NCI-H82 (cell line): ENCODE measurements at regions not wholly inside any gene's neighbourhood (a gene's known extent, or its start where the extent isn't known, plus 50 kb on each side); places are given as distances from the start of the nearest gene placed in this dataset.
A peak's percentile ranks its signal among the peaks of the same experiment; 100 is the strongest.
"Not testable (repeated sequence)": the region's sequence is repeated elsewhere in the genome, so short reads cannot be mapped to it uniquely, and the experiment has no call there.

Experiments used
- DNase-seq: peaks from one replicate; lab custom pipeline; 2025; lab: John Stamatoyannopoulos, UW

DNA sequence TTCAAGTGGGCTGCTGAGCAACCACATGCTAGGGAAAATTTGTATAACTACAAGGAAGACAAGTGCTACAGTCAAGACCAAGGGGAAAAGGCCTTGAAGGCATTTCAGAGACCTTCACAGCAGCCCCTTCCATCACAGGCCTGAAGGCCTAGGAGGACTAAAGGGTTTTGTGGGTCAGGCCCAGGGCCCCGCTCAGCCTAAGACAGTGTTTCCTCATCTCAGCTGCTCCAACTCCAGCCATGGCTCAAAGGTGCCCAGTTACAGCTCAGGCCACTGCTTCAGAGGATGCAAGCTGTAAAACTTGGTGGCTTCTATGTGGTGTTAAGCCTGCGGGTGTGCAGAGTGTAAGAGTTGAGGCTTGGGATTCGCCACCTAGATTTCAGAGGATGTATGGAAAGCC is 260.5 kb downstream of the NXPE2 start:
- no peak for DNase-seq

DNA sequence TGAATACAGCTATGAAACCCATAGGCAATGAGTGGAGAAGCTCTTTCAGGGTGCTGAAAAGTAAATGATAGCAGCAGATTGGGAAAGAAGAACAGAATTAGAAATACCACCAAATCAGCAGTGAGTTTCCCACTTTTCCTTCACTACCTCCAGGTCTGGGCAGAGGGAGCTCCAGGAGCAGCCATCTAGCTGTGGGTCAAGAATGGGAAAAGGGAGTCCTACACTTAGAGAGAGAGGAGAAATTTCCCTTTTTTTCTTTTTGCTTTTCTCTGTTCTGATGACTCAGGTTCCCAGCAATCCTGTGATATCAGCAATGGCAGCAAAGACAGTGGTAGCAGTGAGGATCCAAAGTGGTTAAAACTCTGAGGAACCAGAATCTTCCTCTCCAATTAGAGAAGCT is 263.9 kb downstream of the NXPE2 start:
- no peak for DNase-seq

DNA sequence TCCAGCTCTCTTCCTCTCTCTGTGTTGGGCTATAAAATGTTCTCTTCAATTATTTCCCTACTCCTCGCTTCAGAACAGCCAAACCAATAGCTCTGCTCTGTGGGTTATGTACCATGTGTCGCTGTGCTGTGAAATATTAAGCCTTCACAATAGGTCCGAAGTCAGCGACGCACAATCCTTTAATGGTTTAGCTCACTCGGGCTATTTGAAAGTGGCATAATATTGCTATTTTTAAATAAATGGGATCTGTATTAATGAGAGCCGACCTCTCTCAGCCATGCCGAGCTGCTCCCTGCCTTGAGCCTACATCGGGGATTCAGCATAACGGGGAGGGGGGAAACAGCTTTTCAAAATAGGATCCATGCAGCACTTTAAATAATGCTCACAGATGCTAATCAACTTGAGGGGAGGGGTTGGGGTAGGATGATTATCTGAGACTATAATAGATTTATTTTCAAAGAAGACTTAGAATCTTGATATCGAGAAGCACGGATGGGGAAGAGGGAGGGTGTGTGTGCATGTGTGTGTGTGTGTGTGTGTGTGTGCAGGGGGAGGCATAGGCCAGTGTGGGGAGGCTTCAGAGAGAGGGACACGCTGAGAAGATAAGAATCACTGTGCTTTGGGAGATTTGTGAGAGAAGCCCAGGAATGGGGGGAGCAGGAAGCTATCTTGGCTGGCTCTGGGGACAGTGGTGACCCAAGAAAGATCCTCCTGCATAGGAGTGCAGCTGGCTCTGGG is 271.5 kb downstream of the NXPE2 start:
- peak; percentile 61 for DNase-seq

DNA sequence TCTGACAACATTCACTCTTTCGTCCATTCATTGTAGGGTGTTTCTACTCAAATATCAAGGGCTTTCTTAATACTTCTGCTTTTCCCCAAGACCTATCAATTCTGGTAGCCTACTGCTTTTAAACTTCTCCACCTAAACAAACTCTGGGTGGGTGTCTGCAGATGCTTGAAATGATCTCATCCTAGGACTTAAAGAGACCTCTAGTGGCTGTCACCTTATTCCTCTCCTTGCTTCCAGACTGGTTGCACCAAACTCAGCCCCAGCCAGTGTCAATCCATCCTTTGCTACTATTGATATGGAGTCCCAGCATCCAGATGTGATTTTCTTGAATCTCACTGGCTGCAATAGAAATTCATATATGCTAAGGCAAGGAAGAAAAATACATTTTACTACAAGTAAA is 274.7 kb downstream of the NXPE2 start:
- peak; percentile 69 for DNase-seq

DNA sequence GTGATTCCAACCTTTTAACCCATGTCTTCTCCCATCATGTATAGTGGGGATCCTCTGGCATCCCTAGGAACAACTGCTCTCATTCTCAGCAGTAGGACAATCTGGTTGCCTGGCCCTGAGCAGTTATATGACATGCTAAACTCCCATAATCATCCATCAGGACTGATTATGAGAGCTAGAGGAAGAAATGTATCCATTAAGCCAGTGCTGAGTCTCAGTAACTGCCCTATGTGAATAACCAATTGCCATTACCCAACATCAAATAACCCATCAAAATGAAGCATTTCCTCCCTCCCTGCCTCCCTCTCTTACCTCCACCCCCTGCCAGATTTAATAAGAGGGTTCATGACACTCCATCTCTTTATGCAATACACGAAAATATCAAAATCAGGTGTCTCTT is 277.6 kb downstream of the NXPE2 start:
- no peak for DNase-seq

DNA sequence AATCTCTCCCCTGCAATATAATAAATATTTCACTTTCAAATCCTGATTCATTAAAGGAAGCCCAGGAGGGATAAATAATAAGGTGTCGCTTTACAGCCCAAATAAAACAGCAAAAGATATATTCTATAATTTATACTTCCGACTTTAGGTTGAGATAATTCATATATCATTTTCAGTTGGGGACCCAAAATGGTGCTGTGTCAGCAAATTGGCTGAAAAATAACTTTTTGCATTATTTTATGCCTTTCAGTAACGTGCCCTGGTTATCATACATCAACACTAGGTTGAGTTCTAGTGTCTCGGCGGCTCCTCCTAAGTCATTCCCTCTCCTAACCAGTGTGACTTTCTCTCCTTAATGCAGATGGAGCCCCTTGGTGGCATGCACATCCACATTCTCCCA is 278.2 kb downstream of the NXPE2 start:
- no peak for DNase-seq

DNA sequence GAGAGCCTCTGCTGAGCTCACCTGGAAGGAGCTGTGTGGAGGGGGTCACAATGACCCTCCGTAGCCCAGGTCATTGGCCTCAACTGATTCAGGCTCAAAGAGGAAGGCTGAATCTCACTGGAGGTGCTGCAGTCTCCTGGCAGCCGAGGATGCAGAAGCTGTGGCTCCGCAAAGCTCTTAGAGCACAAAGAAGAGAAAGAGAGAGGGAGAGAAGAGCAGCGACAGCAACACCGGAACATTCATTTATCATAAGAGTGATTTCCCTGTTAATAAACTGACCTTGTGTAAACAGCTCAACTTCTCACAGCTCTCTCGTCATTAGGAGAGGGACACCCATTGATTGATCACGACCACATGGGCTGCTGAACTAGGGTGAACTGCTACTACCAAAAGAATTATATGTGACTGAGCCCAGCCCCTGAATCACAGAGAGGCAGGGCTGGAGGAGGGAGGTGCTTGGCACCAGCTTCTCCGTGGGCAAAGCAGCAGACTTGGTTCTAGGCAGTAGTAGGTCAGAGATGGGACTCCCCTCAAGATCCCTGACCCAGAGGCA is 281.7 kb downstream of the NXPE2 start:
- DNase-seq: no peak

DNA sequence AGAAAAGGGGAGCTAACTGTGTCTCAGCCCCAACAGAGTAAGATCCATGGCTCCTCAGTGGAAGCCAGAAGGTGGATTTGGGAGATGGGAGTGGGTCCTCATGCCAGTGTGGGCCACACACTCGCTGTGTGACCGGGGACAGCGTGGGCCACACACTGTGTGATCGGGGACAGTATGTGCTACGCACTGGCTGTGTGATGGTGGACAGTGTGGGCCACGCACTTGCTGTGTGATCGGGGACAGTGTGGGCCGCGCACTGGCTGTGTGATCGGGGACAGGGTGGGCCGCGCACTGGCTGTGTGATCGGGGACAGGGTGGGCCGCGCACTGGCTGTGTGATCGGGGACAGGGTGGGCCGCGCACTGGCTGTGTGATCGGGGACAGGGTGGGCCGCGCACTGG is 282.5 kb downstream of the NXPE2 start:
- DNase-seq: not testable (repeated sequence)

DNA sequence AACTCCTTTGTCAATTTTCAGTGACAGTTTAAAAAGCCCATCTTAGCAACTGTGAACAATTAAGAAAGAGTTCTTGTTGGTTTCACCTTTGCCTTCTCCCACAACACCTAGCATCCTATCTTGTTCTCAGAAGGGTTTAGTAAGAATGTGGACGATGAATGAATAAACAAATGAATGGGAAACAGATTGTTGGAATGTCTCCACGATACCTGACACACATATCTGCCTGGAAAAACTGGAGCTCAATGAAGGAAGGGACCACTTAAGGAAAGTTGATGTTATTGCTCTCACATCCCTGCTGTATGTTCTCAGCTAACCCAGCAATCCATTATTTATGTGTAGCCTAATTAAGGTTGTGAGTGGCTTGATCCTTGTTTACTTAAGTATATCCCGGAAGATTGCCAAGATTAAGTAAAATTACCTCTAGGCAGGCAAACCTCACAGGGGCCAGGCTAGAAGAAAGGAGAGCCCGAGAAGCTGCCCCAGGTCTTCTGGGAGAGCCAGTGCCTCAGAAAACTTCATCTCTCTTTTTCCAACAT is 286.4 kb downstream of the NXPE2 start:
- peak; percentile 34 for DNase-seq

DNA sequence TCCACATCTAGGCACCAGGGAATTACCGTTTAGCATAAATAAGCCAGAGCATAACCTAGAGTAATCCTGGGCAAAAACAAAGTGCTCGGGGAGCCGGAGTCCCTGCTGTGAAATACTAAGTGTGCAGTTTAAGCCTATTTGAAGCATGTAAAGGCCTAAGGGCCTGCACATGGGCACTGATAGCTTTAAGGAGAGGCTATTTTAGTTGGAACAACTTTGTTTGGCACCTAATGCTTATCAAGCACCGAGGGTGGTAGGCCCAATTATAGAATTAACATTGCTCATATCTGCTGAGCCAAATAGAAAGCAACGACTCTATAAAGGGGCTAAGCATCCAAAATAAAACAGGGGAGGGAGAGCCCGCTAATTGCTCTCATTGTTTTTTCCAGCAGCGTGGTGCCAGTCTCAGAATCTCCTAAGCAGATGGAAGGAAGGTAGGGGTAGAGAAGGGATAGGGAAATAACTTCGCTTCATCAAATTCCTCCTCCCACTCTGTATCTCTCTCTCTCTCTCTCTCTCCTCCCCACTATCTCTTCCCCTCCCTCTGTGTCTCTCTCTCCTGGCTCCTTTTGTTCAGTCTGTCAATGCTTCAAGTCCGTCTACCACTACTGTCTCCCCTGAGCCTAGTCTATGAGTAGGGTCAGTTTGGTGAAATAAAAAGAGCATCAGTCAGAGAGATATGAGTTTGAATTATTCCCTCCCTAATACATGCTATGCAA is 292.8 kb downstream of the NXPE2 start:
- DNase-seq: no peak

DNA sequence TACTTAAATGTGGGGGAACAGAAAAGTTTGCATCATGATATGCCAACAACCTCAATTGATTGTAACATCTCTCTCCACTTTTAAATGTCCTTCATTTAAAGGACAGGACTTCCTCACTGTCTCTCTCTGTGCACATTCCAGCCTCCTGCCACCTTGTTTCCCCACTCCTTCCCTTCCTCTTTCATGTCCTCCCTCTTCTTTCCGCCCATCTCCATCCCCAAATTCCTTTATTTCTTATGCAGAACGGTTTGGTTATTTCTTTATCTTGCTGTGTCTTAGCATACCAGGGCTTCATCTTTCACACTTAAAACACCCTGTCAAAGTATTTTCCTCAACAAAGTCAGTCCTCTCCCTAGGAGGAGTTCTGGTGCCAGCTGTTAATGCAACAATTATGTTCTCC is 293.8 kb downstream of the NXPE2 start:
- no peak for DNase-seq

DNA sequence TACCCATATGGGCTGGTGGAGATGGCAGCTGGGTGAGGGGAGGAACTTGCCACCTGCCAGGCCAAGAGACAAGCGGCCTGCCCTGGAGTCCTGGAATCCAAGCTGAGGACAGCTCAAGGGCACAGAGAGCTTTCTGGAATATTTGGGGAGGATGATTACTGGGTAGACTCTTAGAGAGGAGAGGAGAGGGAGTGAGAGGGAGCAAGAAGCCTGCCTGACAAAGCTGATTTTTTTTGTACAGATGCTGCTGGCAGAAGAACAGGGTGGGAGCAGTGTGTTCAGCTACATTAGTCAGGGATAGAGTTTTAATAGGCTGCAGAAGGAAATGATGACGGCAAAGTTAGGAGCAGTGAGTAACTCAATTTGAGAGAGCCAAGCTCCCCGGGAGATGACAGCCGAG is 299.3 kb downstream of the NXPE2 start:
- DNase-seq: no peak

DNA sequence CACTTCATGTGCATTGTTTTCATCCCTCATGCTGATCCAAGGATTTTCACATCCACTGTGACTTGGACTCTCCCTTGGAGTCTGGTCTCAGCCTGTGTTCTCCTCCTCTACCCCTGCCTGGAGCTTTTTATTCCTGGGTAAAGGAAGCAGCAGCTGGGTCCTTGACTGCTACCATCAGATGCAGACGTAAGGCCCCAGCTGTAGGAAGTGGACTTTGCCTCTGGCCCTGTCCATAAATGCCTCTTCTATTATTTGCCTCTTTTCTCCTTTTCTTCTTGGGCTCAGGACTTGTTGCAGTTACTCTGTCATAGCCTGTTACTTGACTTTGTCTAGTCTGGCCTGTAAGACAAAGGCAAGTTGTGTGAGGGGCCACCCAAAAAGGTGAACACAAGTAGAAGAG is 303.8 kb downstream of the NXPE2 start:
- DNase-seq: no peak

DNA sequence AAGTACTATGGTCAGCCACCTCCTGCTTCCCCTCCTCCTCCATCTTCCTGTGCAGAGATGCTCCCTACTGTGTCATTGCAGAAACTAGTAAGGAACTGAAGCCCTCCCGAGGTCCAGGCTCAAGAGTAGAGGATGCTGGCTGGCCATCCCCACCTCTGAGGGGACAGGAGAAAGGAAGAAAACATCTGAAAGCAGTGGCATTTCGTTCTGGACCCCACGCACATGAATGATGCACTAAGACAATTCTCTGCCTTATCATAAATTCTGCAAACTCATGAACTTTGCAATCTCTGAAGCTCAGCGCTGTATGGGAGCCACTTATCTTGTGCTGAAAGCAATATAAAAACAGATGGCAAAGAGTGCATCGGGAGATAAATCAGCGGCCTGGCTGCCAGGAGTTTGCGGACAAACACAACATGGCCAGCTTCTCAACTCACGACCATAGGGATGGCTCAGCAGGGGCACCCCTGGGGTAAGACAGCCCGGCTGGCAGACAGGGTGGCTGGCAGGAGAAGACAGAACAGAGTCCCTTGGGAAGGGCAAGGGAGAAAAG is 306.4 kb downstream of the NXPE2 start:
- no peak for DNase-seq

DNA sequence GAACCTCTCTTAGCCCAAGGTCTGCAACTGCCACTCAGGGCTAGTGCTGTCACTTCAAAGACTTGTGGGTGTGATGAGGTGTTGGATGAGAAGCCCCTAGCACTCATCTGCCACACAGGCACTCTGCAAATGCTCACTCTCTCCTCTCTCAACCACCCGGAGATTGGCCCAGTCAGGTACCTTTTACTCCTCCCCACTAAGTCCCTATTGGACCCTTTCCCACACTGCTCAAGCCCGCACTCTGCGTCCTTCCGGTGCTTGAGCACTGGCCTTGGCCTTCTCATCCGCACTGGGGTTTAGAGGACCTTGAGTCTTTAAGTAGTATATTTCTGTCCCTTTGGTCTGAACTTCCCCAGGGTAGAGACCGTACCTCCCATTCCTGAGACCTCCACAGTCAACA is 308.0 kb downstream of the NXPE2 start:
- DNase-seq: no peak

DNA sequence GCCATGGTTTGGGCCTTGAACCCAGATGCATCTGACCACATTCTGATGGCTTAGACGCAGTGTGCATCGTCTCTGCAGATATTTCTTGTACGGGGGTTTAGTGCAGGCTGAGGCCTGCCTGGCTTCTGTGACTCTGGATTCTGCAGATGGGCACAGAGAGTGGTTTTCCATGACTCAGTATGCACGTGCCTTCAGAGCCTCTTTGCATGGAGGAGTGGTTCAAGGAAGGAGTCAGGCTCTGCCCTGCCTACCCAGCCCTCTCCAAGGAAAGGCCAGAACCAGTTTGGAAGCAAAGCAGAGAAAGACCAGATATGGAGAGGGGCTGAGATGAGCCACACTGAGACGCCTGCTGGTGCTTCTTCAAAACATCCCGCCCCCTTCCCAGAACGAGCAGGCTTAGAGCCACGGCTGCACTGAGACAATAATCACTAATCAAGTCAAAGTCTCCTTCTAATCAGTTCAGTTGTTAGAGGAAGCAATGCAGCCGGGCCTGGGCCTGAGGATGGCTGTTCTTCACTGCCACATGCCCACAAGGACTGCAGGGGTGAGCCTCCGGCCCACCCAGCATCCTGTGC is 308.9 kb downstream of the NXPE2 start:
- DNase-seq: peak; percentile 53

DNA sequence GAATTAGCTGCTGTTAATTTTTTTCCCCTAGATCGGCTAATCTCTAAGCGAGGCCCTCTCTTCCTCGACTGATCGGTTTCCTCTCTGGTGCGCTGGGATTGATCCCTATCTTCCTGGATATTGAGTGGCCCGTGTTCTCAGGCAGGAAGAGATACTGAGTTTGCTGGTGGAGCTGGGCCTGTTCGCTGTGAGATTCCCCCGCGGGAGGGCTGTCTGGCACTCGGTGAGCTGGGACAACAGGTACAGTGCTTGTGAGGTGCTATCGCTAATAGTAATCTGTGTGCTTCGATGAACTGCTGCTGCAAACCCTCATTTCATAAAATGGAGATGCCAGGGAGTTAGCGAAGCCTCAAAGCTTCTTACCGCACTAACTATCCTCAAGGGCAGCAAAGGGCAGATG is 310.3 kb downstream of the NXPE2 start:
- no peak for DNase-seq

DNA sequence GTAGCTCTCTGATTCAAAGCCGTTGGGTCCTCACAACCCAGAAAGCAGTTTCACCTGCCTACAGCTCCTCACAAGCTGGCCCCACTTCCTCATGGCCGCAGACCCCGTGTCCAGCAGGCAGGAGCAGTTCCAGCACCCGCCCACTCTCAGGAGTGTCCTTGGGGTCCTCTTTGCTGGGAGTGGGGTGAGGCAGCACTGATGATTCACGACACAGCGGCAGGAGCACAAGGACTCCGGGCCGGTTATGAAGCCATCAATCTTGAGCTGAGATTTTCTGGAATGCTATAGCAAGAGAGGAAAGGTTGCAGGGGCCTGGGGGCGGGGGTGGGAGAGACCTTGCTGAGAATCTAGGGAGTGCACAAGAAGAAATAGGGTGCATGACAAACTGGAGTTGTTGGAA is 311.2 kb downstream of the NXPE2 start:
- DNase-seq: no peak

DNA sequence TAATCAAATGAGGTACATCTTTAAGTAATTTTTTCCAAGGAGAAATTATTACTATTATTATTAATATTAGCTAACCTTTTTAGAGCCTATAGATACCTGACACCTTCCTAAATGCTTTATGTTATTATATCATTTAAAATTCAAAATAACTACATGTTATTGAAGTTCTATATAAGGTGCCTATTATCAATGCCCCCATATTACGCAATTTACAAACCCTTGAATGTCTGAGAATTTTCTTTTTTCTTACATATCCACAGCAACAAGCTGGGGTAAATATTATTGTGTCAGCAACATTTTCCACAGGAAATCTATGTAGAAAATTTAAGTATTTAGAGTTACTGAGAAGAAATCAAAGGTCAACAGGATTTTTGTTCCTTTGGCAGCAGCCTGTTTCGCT is 327.3 kb downstream of the NXPE2 start:
- DNase-seq: no peak

DNA sequence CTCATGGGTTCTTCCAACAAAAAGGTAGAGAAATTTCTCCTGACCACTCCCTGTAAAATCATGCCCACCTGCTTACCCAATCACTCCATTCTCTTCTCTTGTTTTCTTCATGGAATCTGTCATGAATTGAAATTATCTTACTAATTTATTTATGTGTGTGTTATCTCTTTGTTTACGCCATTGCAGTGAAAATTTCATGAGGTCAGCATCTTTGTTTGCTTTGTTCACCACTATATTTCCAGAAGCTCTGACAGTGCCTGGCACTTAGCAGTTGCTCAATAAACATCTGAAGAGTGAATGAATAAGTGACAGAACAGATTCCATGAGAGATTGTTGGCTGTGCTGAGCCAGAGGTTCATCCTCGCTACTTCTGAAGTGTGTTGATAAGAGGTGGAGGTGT is 329.5 kb downstream of the NXPE2 start:
- no peak for DNase-seq

DNA sequence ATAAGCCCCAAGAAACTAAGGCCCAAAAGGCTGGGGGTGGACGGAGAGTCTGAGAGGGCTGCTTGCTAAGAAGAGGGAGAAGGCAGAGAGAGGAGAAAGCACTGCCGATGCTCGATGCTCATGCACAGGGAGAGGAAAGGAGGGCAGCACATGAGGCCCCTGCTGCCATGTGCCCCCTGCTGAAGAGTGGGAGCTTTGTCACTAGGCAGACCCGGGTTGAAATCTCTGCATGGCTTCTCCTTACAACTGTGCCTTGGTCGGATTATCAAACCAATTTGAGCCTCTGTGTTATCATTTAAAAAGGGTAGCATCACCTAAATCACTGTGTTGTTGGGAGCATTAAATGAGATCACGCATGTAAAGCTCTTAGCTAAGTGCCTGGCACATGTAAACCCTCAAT is 330.5 kb downstream of the NXPE2 start:
- DNase-seq: peak; percentile 95

DNA sequence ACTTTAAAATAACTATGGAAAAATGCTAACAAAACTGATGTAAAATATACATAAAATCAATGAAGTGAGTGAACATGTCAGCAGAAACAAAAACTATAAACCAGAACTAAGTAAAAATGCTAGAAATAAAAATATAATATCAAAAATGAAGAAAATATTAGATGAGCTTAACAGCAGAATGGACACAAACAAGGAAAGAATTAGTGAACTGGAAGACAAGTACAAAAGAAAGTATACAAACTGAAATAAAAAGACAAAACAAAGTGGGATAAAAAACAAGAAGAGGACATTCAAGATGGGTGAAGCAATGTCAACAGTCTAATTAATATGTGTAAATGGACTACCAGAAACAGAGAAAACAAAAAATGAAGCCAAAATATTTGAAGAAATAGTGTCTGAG is 339.2 kb downstream of the NXPE2 start:
- no peak for DNase-seq

DNA sequence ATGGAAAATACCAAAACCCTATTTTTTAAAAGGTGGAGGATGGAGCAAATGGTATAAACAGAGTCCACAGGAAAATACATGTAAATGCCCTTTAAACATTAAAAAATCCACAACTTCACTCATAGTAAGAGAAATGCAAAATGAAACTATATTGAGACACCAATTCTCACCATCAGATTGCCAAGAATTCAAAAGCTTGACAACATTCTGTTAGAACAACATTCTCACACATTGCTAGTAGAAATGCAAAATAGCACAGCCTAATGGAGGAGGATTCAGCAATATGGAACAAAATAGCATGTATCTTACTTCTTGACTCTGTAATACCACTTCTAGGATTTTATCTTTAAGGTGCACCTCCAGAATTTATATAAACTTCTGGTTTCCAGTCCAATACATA is 351.8 kb downstream of the NXPE2 start:
- no peak for DNase-seq
